HepG2 (cell line): ENCODE measurements at regions not wholly inside any gene's neighbourhood (a gene's known extent, or its start where the extent isn't known, plus 50 kb on each side); places are given as distances from the start of the nearest gene placed in this dataset.

Experiments used
- ATAC-seq: fragments of 200-7000 bp; cut with Tn5 transposase; 3 replicates; pipeline ENCODE4 v1.9.1; 2020; ENCODE audit warnings: mild to moderate bottlenecking, moderate library complexity
- BruUV-seq: library from RNA; stranded (reverse); fragments of 400-500 nt; replicated peaks from 2 replicates; lab custom pipeline; 2021; lab: Mats Ljungman, UMichigan
- CTCF ChIA-PET: fragments of 300-600 bp; formaldehyde crosslinking; extraction: SDS; loops from one replicate; lab custom pipeline; 2021; ENCODE audit warnings: low total read pairs, inconsistent platforms, low intra/inter-chr PET ratio; lab: Yijun Ruan, JAX
- POLR2A ChIA-PET: fragments of 350-600 bp; sonication (Branson Sonifier 250); formaldehyde crosslinking; loops from one replicate; lab custom pipeline; 2020; ENCODE audit warnings: antibody characterized with exemption, inconsistent platforms; lab: Yijun Ruan, JAX
- DNase-seq: peaks from one replicate; pipeline ENCODE4 v3.0.0-alpha.2; 2015; ENCODE audit warnings: low spot score
- FAIRE-seq: peaks from 3 replicates; lab custom pipeline; 2011; peaks lifted over from hg19 to GRCh38; lab: Jason Lieb, UNC
- H2AFZ ChIP-seq: one replicate; pipeline ENCODE4 v1.6.1; 2011; ENCODE audit warnings: low read length, inconsistent platforms
- H3K27ac ChIP-seq: fragments of 300-600 bp; 3 replicates; pipeline ENCODE4 v1.8.0; 2011; ENCODE audit warnings: mixed run types, mild to moderate bottlenecking, mixed read lengths, low read length, inconsistent platforms; ENCODE audit not compliant: insufficient read depth; ENCODE audit errors: extremely low read length
- H3K27me3 ChIP-seq, 2 experiments: fragments of 200-600 bp in 1 of 2; 2 replicates in 1 of 2; 3 replicates in 1 of 2; pipeline versions ENCODE4 v1.6.0 to v1.8.0; 2011; ENCODE audit warnings: low read length in 2 of 2, mild to moderate bottlenecking in 2 of 2, moderate library complexity in 2 of 2, inconsistent platforms in 1 of 2; ENCODE audit not compliant: insufficient read depth in 2 of 2, control insufficient read depth in 1 of 2
- H3K36me3 ChIP-seq, 2 experiments: fragments of 200-600 bp in 1 of 2; replicated peaks in 1 of 2; 2 replicates in 1 of 2; 3 replicates in 1 of 2; pipeline versions ENCODE4 v1.5.1 to v1.8.0; 2011; ENCODE audit warnings: low read length in 2 of 2, inconsistent platforms in 1 of 2; ENCODE audit not compliant: insufficient read depth in 2 of 2, control insufficient read depth in 1 of 2
- H3K4me1 ChIP-seq: 2 replicates; pipeline ENCODE4 v1.5.1; 2012; ENCODE audit warnings: low read length, inconsistent platforms; ENCODE audit not compliant: insufficient read depth
- H3K4me2 ChIP-seq: 2 replicates; pipeline ENCODE4 v1.6.0; 2011; ENCODE audit warnings: low read depth, low read length, inconsistent platforms
- H3K4me3 ChIP-seq, 3 experiments: fragments of 200-600 bp in 1 of 3; sonication (generic), shearing (Covaris generic) in 1 of 3; replicated peaks in 1 of 3; 2 replicates each; pipeline ENCODE4 v1.5.1; 2011 to 2016; ENCODE audit warnings: low read length in 3 of 3, inconsistent platforms in 2 of 3, low read depth in 2 of 3, mild to moderate bottlenecking in 2 of 3, control low read depth in 1 of 3, mixed read lengths in 1 of 3; ENCODE audit not compliant: insufficient read depth in 1 of 3
- H3K79me2 ChIP-seq: one replicate; pipeline ENCODE4 v1.6.1; 2011; ENCODE audit warnings: low read length, inconsistent platforms; ENCODE audit not compliant: insufficient read depth
- H3K9ac ChIP-seq: 2 replicates; pipeline ENCODE4 v1.6.0; 2011; ENCODE audit warnings: mild to moderate bottlenecking, low read depth, low read length, inconsistent platforms; ENCODE audit not compliant: insufficient read depth
- H3K9me3 ChIP-seq: 2 replicates; pipeline ENCODE4 v1.5.1; 2012; ENCODE audit warnings: mild to moderate bottlenecking, low read length
- H4K20me1 ChIP-seq: 2 replicates; pipeline ENCODE4 v1.6.0; 2011; ENCODE audit warnings: inconsistent platforms, mild to moderate bottlenecking, low read length, moderate library complexity; ENCODE audit not compliant: insufficient read depth
- ISX ChIP-seq: sonication (generic); formaldehyde crosslinking; conservative IDR thresholded peaks from 2 replicates; pipeline ENCODE4 v1.5.0; 2020; ENCODE audit warnings: missing genetic modification reagents
- NFATC3 ChIP-seq: sonication (generic); formaldehyde crosslinking; IDR thresholded peaks from 2 replicates; pipeline ENCODE4 v1.5.1; 2020; ENCODE audit warnings: mild to moderate bottlenecking, missing genetic modification reagents
- RBAK ChIP-seq: sonication (generic); formaldehyde crosslinking; IDR thresholded peaks from 2 replicates; pipeline ENCODE4 v1.5.1; 2020; ENCODE audit warnings: mild to moderate bottlenecking, missing genetic modification reagents
- SIX4 ChIP-seq: sonication (generic); formaldehyde crosslinking; IDR thresholded peaks from 2 replicates; pipeline ENCODE4 v1.4.0; 2020; ENCODE audit warnings: missing genetic modification reagents
- TOPORS ChIP-seq: sonication (generic); formaldehyde crosslinking; IDR thresholded peaks from 2 replicates; pipeline ENCODE4 v1.8.0; 2023; ENCODE audit warnings: mild to moderate bottlenecking, missing genetic modification reagents
- ZNF251 ChIP-seq: sonication (generic); formaldehyde crosslinking; IDR thresholded peaks from 2 replicates; pipeline ENCODE4 v1.9.0; 2021; ENCODE audit warnings: mild to moderate bottlenecking, missing genetic modification reagents
- ZNF274 ChIP-seq: sonication (generic); formaldehyde crosslinking; IDR thresholded peaks from 2 replicates; pipeline ENCODE4 v1.5.1; 2020; ENCODE audit warnings: mild to moderate bottlenecking, missing genetic modification reagents
- ZNF768 ChIP-seq: sonication (generic); formaldehyde crosslinking; IDR thresholded peaks from 2 replicates; pipeline ENCODE4 v1.4.0; 2020; ENCODE audit warnings: missing genetic modification reagents
- WGBS: methylation state at CpG from one replicate; pipeline ENCODE4 v1.1.6; 2017; ENCODE audit warnings: low lambda C conversion rate; 5-methylcytosine and 5-hydroxymethylcytosine counted together
- in situ Hi-C: cut with HindIII; loops from 2 replicates; pipeline ENCODE4 v1.10.0; 2017; ENCODE audit warnings: low pct_unique_long_range_greater_than_20kb; ENCODE audit not compliant: extremely low pct_ligation_motif_present
- intact Hi-C: fragments of 100-400 bp; cut with micrococcal nuclease; formaldehyde crosslinking; loops from one replicate; pipeline ENCODE4 v1.10.0; 2022; ENCODE audit not compliant: unreplicated experiment
- TF ChIP-seq, protein P1 (sequence below): IDR thresholded peaks from 2 replicates; pipeline ENCODE4 v1.6.1; 2012; ENCODE audit warnings: low read length, improper control_type of control experiment
- TF ChIP-seq, protein P2 (sequence below): sonication (generic); formaldehyde crosslinking; IDR thresholded peaks from 2 replicates; pipeline ENCODE4 v1.5.0; 2020; ENCODE audit warnings: mild to moderate bottlenecking, missing genetic modification reagents

DNA sequence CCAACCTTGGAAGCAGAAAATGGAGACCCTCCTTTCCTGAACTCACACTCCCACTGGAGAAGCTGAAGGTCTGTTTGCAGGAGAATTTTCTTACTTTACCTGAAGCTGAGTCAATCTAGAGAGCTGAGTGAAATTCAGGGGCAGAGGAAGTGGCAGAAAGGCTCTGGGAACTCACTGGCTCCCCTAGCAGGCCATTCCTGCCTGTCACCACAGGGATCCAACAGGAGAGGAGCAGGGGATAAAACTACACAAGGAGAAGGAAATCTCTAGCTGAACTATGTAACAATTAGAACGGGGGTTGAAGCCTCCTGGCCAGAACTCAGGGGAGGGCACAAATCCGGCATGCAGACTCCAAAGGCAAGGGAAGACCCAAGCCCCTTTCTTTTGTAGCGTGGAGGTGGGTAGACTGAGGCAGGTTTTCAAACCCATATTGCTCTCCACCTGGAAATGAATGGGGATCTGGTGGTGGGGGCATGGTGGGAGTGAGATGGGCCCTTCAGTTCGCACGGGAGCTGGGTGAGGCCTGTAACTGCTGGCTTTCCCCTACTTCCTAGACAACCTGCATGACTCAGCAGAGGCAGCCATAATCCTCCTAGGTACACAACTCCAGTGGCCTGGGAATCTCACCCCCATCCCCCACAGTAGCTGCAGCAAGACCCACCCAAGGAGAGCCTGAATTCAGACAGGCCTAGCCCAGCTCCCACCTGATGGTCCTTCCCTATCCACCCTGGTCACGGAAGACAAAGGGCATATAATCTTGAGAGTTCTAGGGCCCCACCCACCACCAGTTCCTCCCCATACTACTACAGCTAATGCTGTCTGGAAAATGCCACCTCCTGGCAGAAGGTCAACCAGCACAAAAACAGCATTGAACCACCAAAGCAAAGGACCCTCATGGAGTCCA lies 158.1 kb downstream of the LTN1 start:
- BruUV-seq: no TSS peak
- H2AFZ ChIP-seq: no peak overlapping the region
- in situ Hi-C loops: no loop called here
- no peaks in the 10 kb centered on the region for H4K20me1 ChIP-seq
- CTCF ChIA-PET: no interaction called here
- WGBS: 86% methylated on average over 6 of the region's 6 CpGs
- H3K27ac ChIP-seq: no peak overlapping the region
- H3K4me2 ChIP-seq: no peak overlapping the region
- no peak for DNase-seq
- no peak overlapping the region for H3K4me3 ChIP-seq
- intact Hi-C loops: no loop called here
- no peaks in the 10 kb centered on the region for H3K27me3 ChIP-seq
- no peaks in the 10 kb centered on the region for H3K9me3 ChIP-seq
- H3K79me2 ChIP-seq: no peaks in the 10 kb centered on the region
- ATAC-seq: no peak
- no peaks in the 10 kb centered on the region for H3K4me1 ChIP-seq
- TF ChIP-seq TOPORS (CRISPR knock-in tag) (no peak), NFATC3 (CRISPR knock-in tag) (no peak), ZNF274 (CRISPR knock-in tag) (no peak), ISX (CRISPR knock-in tag) (no peak), SIX4 (no peak), ZNF768 (no peak), ZNF251 (CRISPR knock-in tag) (no peak), RBAK (no peak)
- TF ChIP-seq, protein P1, sequence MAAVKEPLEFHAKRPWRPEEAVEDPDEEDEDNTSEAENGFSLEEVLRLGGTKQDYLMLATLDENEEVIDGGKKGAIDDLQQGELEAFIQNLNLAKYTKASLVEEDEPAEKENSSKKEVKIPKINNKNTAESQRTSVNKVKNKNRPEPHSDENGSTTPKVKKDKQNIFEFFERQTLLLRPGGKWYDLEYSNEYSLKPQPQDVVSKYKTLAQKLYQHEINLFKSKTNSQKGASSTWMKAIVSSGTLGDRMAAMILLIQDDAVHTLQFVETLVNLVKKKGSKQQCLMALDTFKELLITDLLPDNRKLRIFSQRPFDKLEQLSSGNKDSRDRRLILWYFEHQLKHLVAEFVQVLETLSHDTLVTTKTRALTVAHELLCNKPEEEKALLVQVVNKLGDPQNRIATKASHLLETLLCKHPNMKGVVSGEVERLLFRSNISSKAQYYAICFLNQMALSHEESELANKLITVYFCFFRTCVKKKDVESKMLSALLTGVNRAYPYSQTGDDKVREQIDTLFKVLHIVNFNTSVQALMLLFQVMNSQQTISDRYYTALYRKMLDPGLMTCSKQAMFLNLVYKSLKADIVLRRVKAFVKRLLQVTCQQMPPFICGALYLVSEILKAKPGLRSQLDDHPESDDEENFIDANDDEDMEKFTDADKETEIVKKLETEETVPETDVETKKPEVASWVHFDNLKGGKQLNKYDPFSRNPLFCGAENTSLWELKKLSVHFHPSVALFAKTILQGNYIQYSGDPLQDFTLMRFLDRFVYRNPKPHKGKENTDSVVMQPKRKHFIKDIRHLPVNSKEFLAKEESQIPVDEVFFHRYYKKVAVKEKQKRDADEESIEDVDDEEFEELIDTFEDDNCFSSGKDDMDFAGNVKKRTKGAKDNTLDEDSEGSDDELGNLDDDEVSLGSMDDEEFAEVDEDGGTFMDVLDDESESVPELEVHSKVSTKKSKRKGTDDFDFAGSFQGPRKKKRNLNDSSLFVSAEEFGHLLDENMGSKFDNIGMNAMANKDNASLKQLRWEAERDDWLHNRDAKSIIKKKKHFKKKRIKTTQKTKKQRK: no peak
- TF ChIP-seq, protein P2, sequence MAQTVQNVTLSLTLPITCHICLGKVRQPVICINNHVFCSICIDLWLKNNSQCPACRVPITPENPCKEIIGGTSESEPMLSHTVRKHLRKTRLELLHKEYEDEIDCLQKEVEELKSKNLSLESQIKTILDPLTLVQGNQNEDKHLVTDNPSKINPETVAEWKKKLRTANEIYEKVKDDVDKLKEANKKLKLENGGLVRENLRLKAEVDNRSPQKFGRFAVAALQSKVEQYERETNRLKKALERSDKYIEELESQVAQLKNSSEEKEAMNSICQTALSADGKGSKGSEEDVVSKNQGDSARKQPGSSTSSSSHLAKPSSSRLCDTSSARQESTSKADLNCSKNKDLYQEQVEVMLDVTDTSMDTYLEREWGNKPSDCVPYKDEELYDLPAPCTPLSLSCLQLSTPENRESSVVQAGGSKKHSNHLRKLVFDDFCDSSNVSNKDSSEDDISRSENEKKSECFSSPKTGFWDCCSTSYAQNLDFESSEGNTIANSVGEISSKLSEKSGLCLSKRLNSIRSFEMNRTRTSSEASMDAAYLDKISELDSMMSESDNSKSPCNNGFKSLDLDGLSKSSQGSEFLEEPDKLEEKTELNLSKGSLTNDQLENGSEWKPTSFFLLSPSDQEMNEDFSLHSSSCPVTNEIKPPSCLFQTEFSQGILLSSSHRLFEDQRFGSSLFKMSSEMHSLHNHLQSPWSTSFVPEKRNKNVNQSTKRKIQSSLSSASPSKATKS: no peak
- H3K36me3 ChIP-seq: no peaks in the 10 kb centered on the region
- no peak overlapping the region for H3K9ac ChIP-seq
- POLR2A ChIA-PET: no interaction called here
- no peak for FAIRE-seq
